VCaP (cell line): ENCODE measurements at regions not wholly inside any gene's neighbourhood (a gene's known extent, or its start where the extent isn't known, plus 50 kb on each side); places are given as distances from the start of the nearest gene placed in this dataset.

Source experiments
- H3K27ac ChIP-seq: fragments of 450-650 bp; 2 replicates; pipeline ENCODE4 v1.5.1; 2017
- CTCF ChIP-seq: fragments of 450-650 bp; conservative IDR thresholded peaks from 2 replicates; pipeline ENCODE4 v1.5.1; 2017; ENCODE audit warnings: mild to moderate bottlenecking, moderate library complexity

GRCh38 chr11:128244871-128245270 is 342.5 kb downstream of the ETS1 start:
- H3K27ac ChIP-seq = no peak overlapping the region
- no peak for TF ChIP-seq CTCF

GRCh38 chr11:128242451-128242850 is 344.9 kb downstream of the ETS1 start:
- no peak for TF ChIP-seq CTCF
- no peak overlapping the region for H3K27ac ChIP-seq

- no peak for TF ChIP-seq CTCF
- H3K27ac ChIP-seq = no peak overlapping the region
Measured at GRCh38 chr11:128240546-128240945, 346.8 kb downstream of the ETS1 start.

- TF ChIP-seq CTCF = no peak
- H3K27ac ChIP-seq = no peak overlapping the region
Measured at GRCh38 chr11:128239306-128239705, 348.1 kb downstream of the ETS1 start.

GRCh38 chr11:128238521-128239265 is 348.7 kb downstream of the ETS1 start:
- TF ChIP-seq CTCF = no peak

GRCh38 chr11:128236506-128237498 is 350.6 kb downstream of the ETS1 start:
- TF ChIP-seq CTCF = no peak
- no peak overlapping the region for H3K27ac ChIP-seq

More at GRCh38 chr11:128238521-128239265, 348.7 kb downstream of the ETS1 start:
- no peak overlapping the region for H3K27ac ChIP-seq

GRCh38 chr11:128235958-128236357 is 351.4 kb downstream of the ETS1 start:
- TF ChIP-seq CTCF = no peak
- H3K27ac ChIP-seq = no peak overlapping the region
